Muscle of back (tissue), 3 donors: ENCODE measurements at regions not wholly inside any gene's neighbourhood (a gene's known extent, or its start where the extent isn't known, plus 50 kb on each side); places are given as distances from the start of the nearest gene placed in this dataset.
A peak's percentile ranks its signal among the peaks of the same experiment; 100 is the strongest.

ENCODE experiments used
- DNase-seq, 3 donors: peaks; one replicate each; pipeline versions ENCODE4 v3.0.0 to v3.0.0-alpha.2; 2013

DNA sequence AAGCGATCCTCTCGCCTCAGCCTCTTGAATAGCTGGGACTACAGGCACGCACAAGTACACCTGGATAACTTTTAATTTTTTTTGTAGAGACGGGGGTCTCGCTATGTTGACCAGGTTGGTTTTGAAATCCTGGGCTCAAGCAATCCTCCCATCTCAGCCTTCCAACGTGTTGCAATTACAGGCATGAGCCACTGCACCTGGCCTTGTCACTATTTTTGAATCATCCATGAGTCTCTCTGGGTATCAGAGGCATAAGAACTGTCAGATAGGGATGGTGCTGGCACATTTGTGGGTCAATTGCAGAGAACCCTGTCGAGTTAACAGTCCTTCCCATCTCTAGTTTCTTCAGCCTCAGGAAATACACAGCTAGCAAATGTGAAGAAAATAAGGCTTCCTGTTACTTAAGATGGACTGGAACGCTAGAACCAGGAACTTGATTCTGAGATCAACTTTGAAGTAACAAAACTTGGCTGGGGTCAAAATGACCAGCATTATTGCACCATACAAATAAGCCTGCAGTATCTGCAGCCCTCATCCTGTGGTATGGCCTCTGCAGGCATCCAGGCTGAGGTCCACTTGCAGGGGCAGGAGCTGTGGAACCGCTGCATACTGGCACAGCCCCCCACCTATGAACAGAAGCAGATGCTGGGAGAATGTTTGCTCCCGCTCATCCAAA is 124.3 kb upstream of the GADD45A start:
- DNase-seq = no peak

- DNase-seq = peak; percentile 48 to 67 (median 56)
Observed at GRCh38 chr1:67561704-67562113, 123.3 kb upstream of the GADD45A start.

DNA sequence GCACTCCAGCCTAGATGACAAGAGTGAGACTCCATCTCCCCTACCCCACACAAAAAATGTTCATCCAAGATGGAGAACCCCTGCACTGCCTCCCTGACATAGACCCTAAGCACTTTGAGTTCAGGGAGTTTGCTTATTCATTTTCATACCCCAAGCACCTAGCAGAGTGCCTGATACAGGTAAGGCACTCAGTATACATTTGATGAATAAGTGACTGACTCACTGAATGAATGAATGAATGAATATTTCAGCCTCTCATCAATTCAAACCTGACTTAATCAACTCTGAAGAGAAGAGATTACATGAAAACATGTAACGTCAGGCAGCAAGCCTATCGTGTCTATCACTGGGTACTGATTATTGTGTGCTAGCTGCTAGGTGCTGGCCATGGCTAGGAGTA is 121.3 kb upstream of the GADD45A start:
- no peak for DNase-seq

- DNase-seq = no peak
Observed at GRCh38 chr1:67564193-67564592, 120.8 kb upstream of the GADD45A start.

- no peak for DNase-seq
Observed at GRCh38 chr1:67566803-67567377, 118.1 kb upstream of the GADD45A start.

DNA sequence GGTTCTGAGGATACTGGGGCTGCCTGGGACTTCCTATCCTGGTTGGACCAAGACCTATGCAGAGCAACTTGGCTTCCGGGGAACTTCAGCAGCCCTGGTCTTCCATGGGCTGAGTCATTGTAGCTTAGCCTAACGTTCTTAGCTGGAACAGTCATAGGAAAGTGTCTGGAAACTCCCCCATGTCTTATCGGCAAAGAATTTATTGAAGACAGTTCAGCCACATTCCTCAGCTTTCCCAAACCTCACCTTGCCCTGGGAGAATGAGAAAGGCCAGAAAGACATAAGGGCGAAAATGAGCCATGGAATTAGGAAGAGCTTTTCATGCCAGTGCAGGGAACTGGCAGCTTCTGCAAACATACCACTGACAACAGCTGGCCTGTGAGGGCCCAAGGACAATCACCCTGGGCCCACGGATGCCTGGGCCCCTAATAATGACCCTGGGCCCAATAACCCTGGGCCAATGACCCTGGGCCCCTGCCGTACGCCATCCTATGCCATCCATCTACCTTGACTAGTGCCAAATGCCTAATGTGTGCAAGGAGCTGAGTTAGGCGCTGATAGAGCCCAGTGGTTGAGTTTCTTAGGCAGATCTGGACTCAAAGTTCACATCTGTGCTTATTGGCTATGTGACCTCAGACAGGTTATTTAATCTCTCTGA is 114.4 kb upstream of the GADD45A start:
- DNase-seq = peak in 1 of 3 donors; percentile 78

DNA sequence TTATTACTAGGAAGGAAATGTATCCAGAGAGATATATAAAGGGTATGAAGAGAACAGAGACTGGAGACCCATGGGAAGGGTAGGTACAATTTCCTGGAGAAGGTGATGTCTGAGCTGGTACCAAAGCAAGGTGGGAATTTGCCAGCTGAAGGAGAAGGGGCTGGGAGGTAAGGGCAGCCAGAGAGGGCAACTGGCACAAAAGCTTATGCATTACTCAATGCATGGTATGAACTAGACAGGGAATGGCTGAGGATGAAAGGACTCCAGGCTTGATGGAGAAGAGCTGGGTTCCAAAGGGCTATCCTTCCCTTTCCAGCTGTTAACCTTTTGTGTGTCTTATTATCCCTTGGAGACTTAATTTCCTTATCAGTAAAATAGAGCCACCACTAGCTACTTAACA is 113.6 kb upstream of the GADD45A start:
- no peak for DNase-seq

- DNase-seq = no peak
Observed at GRCh38 chr1:67571901-67572593, 113.0 kb upstream of the GADD45A start.

DNA sequence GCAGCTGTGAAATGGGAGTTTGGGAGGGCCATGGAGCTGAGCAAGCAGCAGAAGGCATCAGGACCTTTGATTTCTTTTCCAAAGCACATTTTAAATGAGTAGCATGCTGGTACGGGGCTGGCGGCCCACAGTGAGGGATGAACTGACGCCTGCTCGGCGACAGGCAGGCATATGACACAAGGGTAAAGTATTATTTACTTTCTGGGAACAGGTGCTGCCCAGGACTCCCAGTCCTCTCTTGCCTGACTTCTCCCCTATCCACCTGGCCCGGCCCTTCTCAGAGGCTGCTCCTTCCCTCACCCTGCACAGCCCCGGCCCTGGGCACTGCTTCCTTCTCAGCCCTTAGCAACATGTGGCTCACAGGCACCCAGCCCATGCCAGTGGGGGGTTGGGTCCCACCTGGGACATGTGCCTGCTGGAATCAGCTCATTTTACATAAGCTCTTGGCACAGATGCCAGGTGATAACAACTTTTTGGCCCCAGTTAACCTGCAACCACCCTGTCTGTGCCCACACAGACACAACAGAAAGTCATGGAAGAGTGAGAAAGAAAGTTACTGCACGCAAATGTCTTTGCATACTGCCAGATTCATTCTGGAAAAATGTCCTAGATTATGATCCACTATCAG is 112.3 kb upstream of the GADD45A start:
- peak in 1 of 3 donors; percentile 17 for DNase-seq

DNA sequence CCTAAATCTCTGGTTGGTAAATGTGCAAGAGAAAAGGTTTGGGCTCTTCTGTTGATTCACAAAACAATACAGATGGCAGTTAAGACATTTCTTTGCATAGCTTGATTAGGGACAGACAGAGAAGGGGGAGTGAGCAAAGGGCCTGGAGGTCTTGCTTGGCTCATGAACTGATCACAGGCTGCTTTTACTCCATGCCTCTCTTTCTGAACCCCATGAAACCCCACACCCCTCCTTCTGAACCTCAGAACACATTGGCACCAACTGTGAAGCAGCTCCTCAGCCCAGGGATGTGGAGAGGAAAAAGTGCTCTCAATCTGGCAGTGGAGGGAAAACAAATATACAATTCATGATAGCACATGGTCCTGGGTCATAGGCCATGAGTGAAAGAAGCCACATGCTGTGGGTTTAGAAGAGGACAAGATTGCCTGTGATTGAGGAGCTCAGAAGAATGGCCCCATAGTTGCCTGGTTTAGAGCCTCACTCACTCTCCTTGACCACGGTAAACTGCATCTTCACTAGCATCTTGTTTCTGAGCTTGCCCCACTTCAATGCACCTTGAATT is 111.6 kb upstream of the GADD45A start:
- DNase-seq = no peak

GRCh38 chr1:67574221-67574620 is 110.8 kb upstream of the GADD45A start:
- no peak for DNase-seq

- peak in 1 of 3 donors; percentile 50 for DNase-seq
Observed at GRCh38 chr1:67575861-67576260, 109.1 kb upstream of the GADD45A start.

DNA sequence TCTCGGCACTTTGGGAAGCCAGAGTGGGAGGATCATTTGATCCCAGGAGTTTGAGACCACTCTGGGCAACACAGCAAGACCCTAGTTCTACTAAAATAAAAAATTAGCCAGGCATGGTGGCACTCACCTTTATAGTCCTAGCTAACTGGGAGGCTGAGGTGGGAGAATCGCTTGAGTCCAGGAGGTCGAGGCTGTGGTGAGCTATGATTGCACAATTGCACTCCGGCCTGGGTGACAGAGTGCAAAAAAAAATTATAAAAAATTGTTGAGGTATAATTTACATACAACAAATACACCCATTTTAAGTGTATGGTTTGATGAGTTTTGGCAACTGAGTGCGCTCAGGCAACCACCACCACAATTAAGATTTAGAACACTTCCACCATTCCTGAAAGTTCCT is 108.5 kb upstream of the GADD45A start:
- no peak for DNase-seq

- DNase-seq = no peak
Observed at GRCh38 chr1:67577646-67578045, 107.4 kb upstream of the GADD45A start.

- DNase-seq = no peak
Observed at GRCh38 chr1:67578397-67579020, 106.5 kb upstream of the GADD45A start.

DNA sequence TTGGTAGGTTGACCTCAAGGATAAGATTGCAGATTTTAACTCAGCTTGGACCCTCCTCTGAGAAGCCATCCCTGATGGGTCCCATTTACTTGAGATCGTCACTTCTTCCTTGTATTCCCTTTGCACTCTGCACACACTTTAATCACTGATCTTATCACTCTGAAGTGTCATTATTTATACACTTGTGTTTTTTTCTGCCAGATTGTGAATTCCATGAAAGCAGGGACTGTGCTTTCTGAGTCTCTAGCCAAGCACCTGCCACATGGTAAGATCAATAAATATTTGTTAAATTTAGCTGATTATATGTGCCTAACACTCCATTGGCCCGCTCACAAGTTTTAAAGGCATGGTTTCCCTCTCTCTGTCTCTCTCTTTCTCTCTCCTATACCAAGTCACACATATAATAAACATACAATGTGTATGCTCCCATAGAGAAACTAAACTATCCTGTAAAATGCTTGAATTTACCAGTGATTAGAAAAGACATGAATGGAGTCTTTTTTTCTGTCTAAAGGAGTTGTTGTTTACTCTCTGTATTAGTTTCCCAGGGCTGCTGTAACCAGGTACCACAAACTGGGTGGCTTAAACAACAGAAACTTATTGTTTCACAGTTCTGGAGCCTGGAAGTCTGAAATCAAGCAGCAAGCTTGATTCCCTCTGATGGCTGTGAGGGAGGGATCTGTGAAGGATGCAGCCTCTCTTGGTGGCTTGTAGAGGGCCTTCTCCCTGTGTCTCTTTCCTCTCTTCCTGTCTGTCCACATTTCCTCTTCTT is 105.2 kb upstream of the GADD45A start:
- DNase-seq = no peak

- no peak for DNase-seq
Observed at GRCh38 chr1:67580691-67581403, 104.2 kb upstream of the GADD45A start.

DNA sequence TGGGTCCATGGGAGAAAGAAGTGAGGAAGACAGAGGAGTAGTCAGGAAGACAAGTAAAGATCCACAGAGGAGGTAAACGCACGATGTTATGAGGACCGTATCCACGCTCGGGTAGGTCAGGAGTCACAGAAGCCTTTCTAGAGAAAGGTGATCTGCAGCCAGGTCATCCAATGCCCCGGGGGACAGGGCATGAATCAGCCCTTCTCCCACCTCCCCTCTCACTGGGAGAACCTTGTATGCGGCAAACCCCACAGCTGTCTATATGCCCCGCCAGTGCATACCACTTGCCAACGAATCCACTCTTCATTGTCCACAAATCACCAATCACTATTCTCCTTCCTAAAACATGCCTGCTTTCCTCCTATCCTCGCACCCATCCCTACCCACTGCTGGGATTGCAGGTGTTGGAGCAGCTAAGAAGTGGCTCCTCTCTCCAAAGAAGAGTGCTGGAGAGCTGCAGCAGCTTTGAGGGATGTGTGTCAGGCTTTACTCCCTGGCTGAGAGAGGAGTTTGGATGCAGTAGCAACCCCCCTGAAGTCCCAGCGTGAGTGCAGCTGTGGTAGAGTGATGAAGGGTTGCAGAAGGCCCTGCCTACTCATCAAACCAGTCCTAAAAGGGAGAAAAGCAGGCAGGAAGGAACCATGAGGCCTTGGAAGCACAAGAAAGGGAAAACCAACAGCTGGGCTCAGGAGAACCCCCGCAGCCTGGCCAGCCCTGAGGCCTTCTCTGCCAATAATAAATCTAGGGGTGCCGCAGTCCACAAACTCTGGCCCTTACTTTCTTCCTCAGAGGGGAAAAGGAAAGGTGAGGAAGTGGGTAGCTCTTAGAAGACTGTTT is 102.2 kb upstream of the GADD45A start:
- no peak for DNase-seq

DNA sequence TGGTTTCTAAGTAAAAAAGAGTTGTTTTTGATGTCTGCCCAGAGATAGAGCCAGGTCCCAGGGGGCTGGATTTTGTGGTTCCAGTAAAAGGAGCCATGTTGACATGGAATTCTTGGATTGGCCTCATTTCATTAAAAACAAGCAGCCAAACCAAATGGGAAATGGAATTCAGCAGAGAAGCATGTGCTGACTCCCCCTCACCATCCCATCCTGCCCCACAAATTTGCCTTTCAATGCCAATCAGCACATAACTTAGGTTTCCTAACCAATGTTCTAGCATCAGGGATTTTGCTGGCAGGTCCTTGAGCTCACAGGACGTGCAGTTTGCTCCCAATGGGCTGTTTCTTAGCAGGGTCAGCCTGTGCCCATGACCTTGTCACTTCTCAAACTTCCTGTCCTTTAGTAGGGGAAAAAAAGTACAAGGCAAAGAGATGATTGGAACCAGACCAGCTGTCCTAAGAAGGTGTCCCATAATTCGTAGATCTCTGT is 101.5 kb upstream of the GADD45A start:
- DNase-seq = no peak
